K562 (cell line): ENCODE measurements at regions not wholly inside any gene's neighbourhood (a gene's known extent, or its start where the extent isn't known, plus 50 kb on each side); places are given as distances from the start of the nearest gene placed in this dataset.

Source experiments
- ATAC-seq: fragments of 200-7000 bp; cut with Tn5 transposase; 3 replicates; pipeline ENCODE4 v1.9.1; 2020; ENCODE audit warnings: moderate library complexity
- BruUV-seq: library from RNA; stranded (reverse); fragments of 400-500 nt; replicated peaks from 2 replicates; lab custom pipeline; 2021; lab: Mats Ljungman, UMichigan
- CTCF ChIA-PET: fragments of 300-600 bp; formaldehyde crosslinking; extraction: SDS; loops from one replicate; lab custom pipeline; 2021; ENCODE audit warnings: low intra/inter-chr PET ratio; lab: Yijun Ruan, JAX
- POLR2A ChIA-PET: fragments of 300-600, 350-650 bp; sonication (Branson Sonifier 250); formaldehyde crosslinking; extraction: SDS; loops from one replicate; lab custom pipeline; 2021; ENCODE audit warnings: antibody characterized with exemption, inconsistent platforms; lab: Yijun Ruan, JAX
- DNase-seq, 4 experiments: peaks; one replicate each; pipeline versions ENCODE4 v3.0.0 to v3.0.0-alpha.2; 2011 to 2018; ENCODE audit warnings: low spot score in 3 of 4, mixed read lengths in 3 of 4; ENCODE audit errors: extremely low read depth in 1 of 4
- FAIRE-seq: peaks from 2 replicates; lab custom pipeline; 2011; peaks lifted over from hg19 to GRCh38; lab: Jason Lieb, UNC
- H2AFZ ChIP-seq: 2 replicates; pipeline ENCODE4 v1.6.0; 2011; ENCODE audit warnings: low read depth, low read length, control low read depth, inconsistent platforms
- H3K27ac ChIP-seq: fragments of 200-600 bp; 3 replicates; pipeline ENCODE4 v1.8.0; 2011; ENCODE audit warnings: low read depth, mild to moderate bottlenecking, control low read depth, inconsistent platforms, low read length, moderate library complexity, mixed read lengths; ENCODE audit errors: extremely low read depth
- H3K27me3 ChIP-seq, 2 experiments: fragments of 300-600 bp in 1 of 2; 2 replicates in 1 of 2; 3 replicates in 1 of 2; pipeline versions ENCODE4 v1.6.0 to v1.8.0; 2011; ENCODE audit warnings: inconsistent platforms in 2 of 2, low read length in 2 of 2, mild to moderate bottlenecking in 1 of 2, mixed read lengths in 1 of 2, moderate library complexity in 1 of 2; ENCODE audit not compliant: control insufficient read depth in 2 of 2, insufficient read depth in 2 of 2
- H3K36me3 ChIP-seq: fragments of 300-600 bp; 3 replicates; pipeline ENCODE4 v1.8.0; 2011; ENCODE audit warnings: mild to moderate bottlenecking, low read length, inconsistent platforms; ENCODE audit not compliant: control insufficient read depth, insufficient read depth
- H3K4me1 ChIP-seq, 2 experiments: fragments of 200-600 bp in 1 of 2; replicated peaks in 1 of 2; 2 replicates in 1 of 2; 3 replicates in 1 of 2; pipeline versions ENCODE4 v1.5.1 to v1.8.0; 2011; ENCODE audit warnings: inconsistent platforms in 2 of 2, low read length in 2 of 2, mild to moderate bottlenecking in 1 of 2, mixed read lengths in 1 of 2, moderate library complexity in 1 of 2; ENCODE audit not compliant: control insufficient read depth in 2 of 2, insufficient read depth in 2 of 2
- H3K4me2 ChIP-seq: 2 replicates; pipeline ENCODE4 v1.6.1; 2011; ENCODE audit warnings: low read length, control low read depth, inconsistent platforms, mixed read lengths; ENCODE audit not compliant: insufficient read depth
- H3K4me3 ChIP-seq: fragments of 200-600 bp; sonication (generic), shearing (Covaris generic); 2 replicates; pipeline ENCODE4 v1.5.1; 2016; ENCODE audit warnings: control low read depth, inconsistent platforms
- H3K79me2 ChIP-seq: fragments of 200-600 bp; 3 replicates; pipeline ENCODE4 v1.8.0; 2011; ENCODE audit warnings: low read length, inconsistent platforms; ENCODE audit not compliant: control insufficient read depth, insufficient read depth
- H3K9ac ChIP-seq, 2 experiments: 2 replicates each; pipeline versions ENCODE4 v1.6.0 to v1.6.1; 2011; ENCODE audit warnings: low read depth in 2 of 2, low read length in 2 of 2, control low read depth in 1 of 2, inconsistent platforms in 1 of 2, mild to moderate bottlenecking in 1 of 2, mixed read lengths in 1 of 2; ENCODE audit not compliant: insufficient read depth in 1 of 2
- H3K9me1 ChIP-seq: one replicate; pipeline ENCODE4 v1.6.0; 2011; ENCODE audit warnings: inconsistent platforms, mild to moderate bottlenecking, low read length, moderate library complexity; ENCODE audit not compliant: control insufficient read depth, insufficient read depth
- H3K9me3 ChIP-seq: replicated peaks from 2 replicates; pipeline ENCODE4 v1.5.1; 2011; ENCODE audit warnings: low read depth, low read length, inconsistent platforms; ENCODE audit not compliant: control insufficient read depth, insufficient read depth
- H4K20me1 ChIP-seq: replicated peaks from 2 replicates; pipeline ENCODE4 v1.6.1; 2011; ENCODE audit warnings: low read length, inconsistent platforms, mixed read lengths; ENCODE audit not compliant: control insufficient read depth, insufficient read depth
- CLOCK ChIP-seq: fragments of 250-450 bp; sonication (Bioruptor Pico); IDR thresholded peaks from 2 replicates; pipeline ENCODE4 v1.4.0; 2020; ENCODE audit warnings: mild to moderate bottlenecking, moderate library complexity, borderline replicate concordance
- EWSR1 ChIP-seq: fragments of 450-650 bp; IDR thresholded peaks from 2 replicates; pipeline ENCODE4 v1.6.1; 2018; ENCODE audit warnings: borderline replicate concordance, mild to moderate bottlenecking, low read depth, moderate library complexity; ENCODE audit not compliant: partially characterized antibody
- FOXJ2 ChIP-seq: fragments of 200-800 bp; sonication (Bioruptor generic); IDR thresholded peaks from 2 replicates; pipeline ENCODE4 v1.6.1; 2016; ENCODE audit warnings: missing genetic modification characterization, missing compliant biosample characterization
- HDAC6 ChIP-seq: IDR thresholded peaks from 2 replicates; pipeline ENCODE4 v1.6.1; 2012; ENCODE audit warnings: low read depth, mild to moderate bottlenecking, control low read depth, inconsistent platforms, low read length, moderate library complexity
- NBN ChIP-seq: fragments of 450-650 bp; IDR thresholded peaks from 2 replicates; pipeline ENCODE4 v1.6.1; 2016; ENCODE audit warnings: low read depth, mild to moderate bottlenecking
- NCOA1 ChIP-seq: fragments of 450-650 bp; IDR thresholded peaks from 2 replicates; pipeline ENCODE4 v1.6.1; 2016; ENCODE audit warnings: low read depth
- NFRKB ChIP-seq: fragments of 450-650 bp; IDR thresholded peaks from 2 replicates; pipeline ENCODE4 v1.6.1; 2016; ENCODE audit warnings: low read depth
- SNRNP70 ChIP-seq: fragments of 200-400 bp; formaldehyde crosslinking; optimal IDR thresholded peaks from 2 replicates; pipeline ENCODE3; 2017; ENCODE audit warnings: low read depth, low read length
- SRSF7 ChIP-seq: fragments of 200-400 bp; formaldehyde crosslinking; optimal IDR thresholded peaks from 2 replicates; pipeline ENCODE3; 2017; ENCODE audit warnings: mild to moderate bottlenecking, low read depth, low read length
- SRSF9 ChIP-seq: fragments of 200-400 bp; formaldehyde crosslinking; IDR thresholded peaks from 2 replicates; pipeline ENCODE4 v1.6.1; 2017; ENCODE audit warnings: low read depth, low read length, borderline replicate concordance
- ZFP1 ChIP-seq: fragments of 450-650 bp; formaldehyde crosslinking; IDR thresholded peaks from 2 replicates; pipeline ENCODE4 v1.4.0; 2020; ENCODE audit warnings: mild to moderate bottlenecking, mixed read lengths
- ZNF140 ChIP-seq: fragments of 250-450 bp; sonication (Bioruptor Pico); IDR thresholded peaks from 2 replicates; pipeline ENCODE4 v1.8.0; 2021; ENCODE audit warnings: moderate library complexity, mild to moderate bottlenecking, inconsistent platforms
- ZNF407 ChIP-seq: fragments of 450-650 bp; IDR thresholded peaks from 2 replicates; pipeline ENCODE4 v1.6.1; 2016; ENCODE audit warnings: low read depth
- ZNF644 ChIP-seq: fragments of 200-800 bp; sonication (Bioruptor generic); IDR thresholded peaks from 2 replicates; pipeline ENCODE4 v1.6.1; 2016; ENCODE audit warnings: low read depth, missing genetic modification characterization, missing compliant biosample characterization
- WGBS: fragments of 100-300 bp; shearing (Covaris generic); methylation state at CpG from one replicate; pipeline ENCODE4 v1.1.6; 2016; ENCODE audit warnings: low coverage, mixed read lengths; ENCODE audit not compliant: insufficient coverage; ENCODE audit errors: missing lambda C conversion rate; 5-methylcytosine and 5-hydroxymethylcytosine counted together
- in situ Hi-C: fragments of 300-500 bp; cut with MboI; formaldehyde crosslinking; loops from 4 replicates; pipeline ENCODE4 v1.15.0; 2018; ENCODE audit warnings: inconsistent platforms, mixed read lengths
- intact Hi-C: fragments of 100-400 bp; cut with micrococcal nuclease; formaldehyde crosslinking; loops from 2 replicates; pipeline ENCODE4 v1.14.2; 2022

- Histone ChIP-seq H3K4me1 (no peaks in the 10 kb centered on the region), H3K9ac (no peak overlapping the region), H3K4me2 (no peak overlapping the region), H3K9me1 (no peaks in the 10 kb centered on the region), H3K79me2 (no peaks in the 10 kb centered on the region), H3K27me3 (no peaks in the 10 kb centered on the region), H3K9me3 (no peaks in the 10 kb centered on the region), H3K36me3 (no peaks in the 10 kb centered on the region), H3K27ac (no peak overlapping the region), H2AFZ (no peak overlapping the region), H4K20me1 (no peaks in the 10 kb centered on the region), H3K4me3 (no peak overlapping the region)
- DNase-seq, result no peak
- CTCF ChIA-PET, result no interaction called here
- POLR2A ChIA-PET, result no interaction called here
- no TSS peak for BruUV-seq
- FAIRE-seq, result no peak
- intact Hi-C loops, result no loop called here
- 2% methylated on average over 3 of the region's 3 CpGs for WGBS
- ATAC-seq, result no peak
- in situ Hi-C loops, result no loop called here
- TF ChIP-seq ZFP1 (no peak), HDAC6 (no peak), NCOA1 (no peak), NBN (no peak), SRSF7 (no peak), CLOCK (no peak), SNRNP70 (no peak), FOXJ2 (tag) (no peak), ZNF644 (tag) (no peak), ZNF140 (CRISPR knock-in tag) (no peak), ZNF407 (no peak), SRSF9 (no peak), NFRKB (no peak), EWSR1 (no peak)
Observed at GRCh38 chr16:77612596-77612995, 109.7 kb upstream of the NUDT7 start.
